Tibial artery (tissue), 4 donors: ENCODE measurements at regions not wholly inside any gene's neighbourhood (a gene's known extent, or its start where the extent isn't known, plus 50 kb on each side); places are given as distances from the start of the nearest gene placed in this dataset.

Source experiments
- DNase-seq, 2 donors: peaks; one replicate each; pipeline ENCODE4 v3.0.0-alpha.2; 2019
- H3K27ac ChIP-seq, 2 donors: fragments of 200-600 bp; sonication (generic) in 1 of 2; 1 replicate in 1 of 2; 2 replicates in 1 of 2; pipeline ENCODE4 v1.5.1; 2018 to 2019; ENCODE audit warnings: mild to moderate bottlenecking in 1 of 2
- H3K27me3 ChIP-seq, 2 donors: fragments of 200-600 bp; sonication (generic) in 1 of 2; one replicate each; pipeline versions ENCODE4 v1.5.1 to v1.6.0; 2016 to 2019
- H3K36me3 ChIP-seq, 3 donors: fragments of 200-600 bp; sonication (generic) in 2 of 3; one replicate each; pipeline ENCODE4 v1.5.1; 2016 to 2019; ENCODE audit warnings: mild to moderate bottlenecking in 2 of 3
- H3K4me1 ChIP-seq, 4 donors: fragments of 200-600 bp; sonication (generic) in 2 of 4; 1 replicate in 3 of 4; 2 replicates in 1 of 4; pipeline ENCODE4 v1.5.1; 2016 to 2019
- H3K4me3 ChIP-seq, 2 donors: fragments of 200-600 bp; sonication (generic) in 1 of 2; 1 replicate in 1 of 2; 2 replicates in 1 of 2; pipeline ENCODE4 v1.5.1; 2018 to 2019; ENCODE audit warnings: mild to moderate bottlenecking in 2 of 2
- H3K9me3 ChIP-seq, 3 donors: fragments of 200-600 bp; sonication (generic) in 1 of 3; one replicate each; pipeline ENCODE4 v1.5.1; 2016 to 2019
- CTCF ChIP-seq, 2 experiments: fragments of 200-600 bp in 1 of 2; fragments of 450-650 bp in 1 of 2; IDR thresholded peaks; one replicate each; pipeline ENCODE4 v1.5.1; 2017 to 2019; ENCODE audit warnings: antibody characterized with exemption in 2 of 2, mild to moderate bottlenecking in 1 of 2, moderate library complexity in 1 of 2
- intact Hi-C: fragments of 100-400 bp; cut with DNase I; formaldehyde crosslinking; loops from one replicate; pipeline ENCODE4 v1.15.0; 2023; ENCODE audit warnings: low total_unique reads

- Histone ChIP-seq H3K4me3 (no peak overlapping the region), H3K27ac (no peak overlapping the region), H3K27me3 (no peaks in the 10 kb centered on the region), H3K36me3 (no peaks in the 10 kb centered on the region), H3K9me3 (no peaks in the 10 kb centered on the region), H3K4me1 (no peaks in the 10 kb centered on the region)
- TF ChIP-seq CTCF (IDR thresholded peaks at IDR 0.05): no peak
- DNase-seq: no peak
- intact Hi-C loops: no loop called here
Observed at GRCh38 chr7:41294556-41295454, 408.1 kb downstream of the INHBA start.

GRCh38 chr7:41292487-41292886 lies 410.4 kb downstream of the INHBA start:
- no peak overlapping the region for H3K27ac ChIP-seq
- TF ChIP-seq CTCF (IDR thresholded peaks at IDR 0.05): no peak
- peaks cover 0 to 8% (median 0%) of the 10 kb centered on the region in 3 donors for H3K9me3 ChIP-seq
- intact Hi-C loops: no loop called here
- no peaks in the 10 kb centered on the region for H3K27me3 ChIP-seq
- no peaks in the 10 kb centered on the region for H3K4me1 ChIP-seq
- H3K4me3 ChIP-seq: no peak overlapping the region
- H3K36me3 ChIP-seq: no peaks in the 10 kb centered on the region
- DNase-seq: no peak

GRCh38 chr7:41287559-41288335 lies 415.1 kb downstream of the INHBA start:
- H3K27me3 ChIP-seq: no peaks in the 10 kb centered on the region
- H3K9me3 ChIP-seq: peaks cover 0 to 8% (median 0%) of the 10 kb centered on the region in 3 donors
- H3K27ac ChIP-seq: no peak overlapping the region
- no peak for DNase-seq
- intact Hi-C loops: no loop called here
- no peak overlapping the region for H3K4me3 ChIP-seq
- no peaks in the 10 kb centered on the region for H3K4me1 ChIP-seq
- no peak for TF ChIP-seq CTCF (IDR thresholded peaks at IDR 0.05)
- no peaks in the 10 kb centered on the region for H3K36me3 ChIP-seq

GRCh38 chr7:41280491-41280890 lies 422.4 kb downstream of the INHBA start:
- H3K36me3 ChIP-seq: no peaks in the 10 kb centered on the region
- intact Hi-C loops: no loop called here
- H3K27ac ChIP-seq: no peak overlapping the region
- H3K9me3 ChIP-seq: no peaks in the 10 kb centered on the region
- H3K4me1 ChIP-seq: no peaks in the 10 kb centered on the region
- no peaks in the 10 kb centered on the region for H3K27me3 ChIP-seq
- no peak for DNase-seq
- TF ChIP-seq CTCF (IDR thresholded peaks at IDR 0.05): no peak
- no peak overlapping the region for H3K4me3 ChIP-seq

GRCh38 chr7:41277561-41277960 lies 425.3 kb downstream of the INHBA start:
- Histone ChIP-seq H3K27ac (no peak overlapping the region), H3K4me1 (no peaks in the 10 kb centered on the region), H3K4me3 (no peak overlapping the region), H3K36me3 (no peaks in the 10 kb centered on the region), H3K9me3 (no peaks in the 10 kb centered on the region), H3K27me3 (no peaks in the 10 kb centered on the region)
- no peak for TF ChIP-seq CTCF (IDR thresholded peaks at IDR 0.05)
- DNase-seq: no peak
- intact Hi-C loops: no loop called here
